GM19463 (cell line): ENCODE measurements at regions not wholly inside any gene's neighbourhood (a gene's known extent, or its start where the extent isn't known, plus 50 kb on each side); places are given as distances from the start of the nearest gene placed in this dataset.
"Not testable (repeated sequence)": the region's sequence is repeated elsewhere in the genome, so short reads cannot be mapped to it uniquely, and the experiment has no call there.

ENCODE experiments used
- ATAC-seq: cut with Tn5 transposase; IDR thresholded peaks from one replicate; pipeline ENCODE4 v1.9.1; 2021; ENCODE audit warnings: mild to moderate bottlenecking, moderate library complexity; ENCODE audit not compliant: unreplicated experiment

DNA sequence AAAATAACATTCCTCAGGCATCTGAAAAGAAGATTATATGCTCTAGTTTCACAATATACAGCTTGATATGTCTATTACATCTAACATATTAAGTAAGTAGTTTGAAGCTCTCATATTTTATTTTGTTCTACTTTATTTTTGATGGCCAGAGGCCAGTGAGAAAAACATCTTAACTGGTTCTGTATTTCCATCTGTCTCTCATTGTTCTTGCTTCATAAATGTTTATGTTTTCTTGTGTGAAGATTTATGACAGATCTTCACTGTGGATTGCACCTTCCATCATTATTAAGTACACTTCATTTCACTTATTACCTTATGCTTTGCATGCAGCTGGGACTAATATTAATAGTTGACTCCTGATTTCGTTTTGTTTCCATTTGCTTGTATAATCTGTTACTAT lies 511.2 kb downstream of the TSN start:
- no peak for ATAC-seq

DNA sequence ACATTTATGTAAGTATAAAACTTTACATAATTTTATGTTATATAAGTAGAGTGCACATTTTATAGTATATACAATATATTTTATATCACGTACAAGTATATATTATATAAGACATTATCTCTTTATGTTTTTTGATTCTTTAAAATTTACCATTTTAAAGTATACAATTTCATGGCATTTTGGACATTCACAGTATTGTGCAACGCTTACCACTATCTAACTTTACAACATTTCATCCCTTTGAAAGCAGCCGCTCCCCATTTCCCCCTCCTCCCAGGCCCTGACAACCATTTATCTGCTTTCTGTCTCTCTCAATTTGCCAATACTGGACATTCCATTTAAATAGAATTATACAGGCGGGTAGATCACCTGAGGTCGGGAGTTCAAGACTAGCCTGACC lies 512.5 kb downstream of the TSN start:
- no peak for ATAC-seq

DNA sequence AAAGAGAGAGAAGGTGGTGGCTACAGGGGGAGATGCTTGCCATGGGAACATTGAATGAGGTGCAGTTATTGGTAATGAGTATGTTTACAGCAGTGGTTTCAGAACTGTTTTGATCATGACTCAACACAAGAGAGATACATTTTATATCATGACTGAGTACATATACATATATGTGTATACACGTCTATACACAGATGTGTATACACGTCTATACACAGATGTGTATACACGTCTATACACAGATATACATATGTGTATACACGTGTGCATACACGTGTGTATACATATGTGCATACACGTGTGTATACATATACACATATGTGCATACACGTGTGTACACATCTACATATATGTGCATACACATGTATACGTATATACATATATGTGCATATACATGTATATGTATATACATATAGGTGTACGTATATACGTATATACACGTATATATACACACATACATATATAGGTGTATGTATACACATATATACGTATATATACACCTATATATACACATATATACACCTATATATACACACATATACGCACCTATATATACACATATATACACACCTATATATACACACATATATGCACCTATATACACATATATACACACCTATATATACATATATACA lies 518.5 kb downstream of the TSN start:
- no peak for ATAC-seq

DNA sequence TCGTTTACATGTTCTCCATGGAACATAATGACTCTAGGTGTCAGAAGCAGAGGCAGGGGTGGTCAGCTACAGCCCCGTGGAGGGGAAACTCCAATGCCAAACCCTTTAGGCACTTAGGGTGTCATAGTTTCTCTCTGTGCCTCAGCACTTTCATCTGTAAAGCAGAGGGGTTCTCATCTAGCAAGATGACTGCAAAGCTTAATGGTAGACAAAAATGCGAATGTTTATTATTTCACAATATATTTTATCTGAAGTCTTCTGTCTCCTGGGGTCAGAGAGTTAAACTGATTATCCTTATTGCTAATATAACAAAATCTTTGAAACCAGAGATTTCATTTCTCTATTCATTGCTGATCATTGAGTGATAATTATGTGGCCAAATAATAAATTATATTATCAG lies 522.5 kb downstream of the TSN start:
- ATAC-seq = no peak

DNA sequence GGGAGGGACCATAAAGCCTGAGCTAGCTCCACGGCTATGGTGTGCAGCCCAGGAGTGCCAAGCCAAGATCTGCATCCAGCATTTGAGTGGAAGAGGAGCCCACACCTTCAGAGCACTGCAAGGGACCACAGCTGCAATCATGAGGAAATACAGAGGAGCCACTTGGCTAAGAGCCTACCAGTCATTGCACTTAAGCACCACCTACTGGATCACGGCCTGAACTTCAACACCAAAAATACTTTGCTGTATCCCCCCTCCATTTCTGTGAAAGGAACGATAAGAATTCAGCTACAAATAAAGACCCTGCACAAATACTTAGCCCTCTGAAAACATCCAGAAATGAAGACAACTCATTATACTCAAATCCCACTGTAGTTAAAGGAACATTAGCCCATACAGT lies 545.3 kb downstream of the TSN start:
- ATAC-seq = no peak

DNA sequence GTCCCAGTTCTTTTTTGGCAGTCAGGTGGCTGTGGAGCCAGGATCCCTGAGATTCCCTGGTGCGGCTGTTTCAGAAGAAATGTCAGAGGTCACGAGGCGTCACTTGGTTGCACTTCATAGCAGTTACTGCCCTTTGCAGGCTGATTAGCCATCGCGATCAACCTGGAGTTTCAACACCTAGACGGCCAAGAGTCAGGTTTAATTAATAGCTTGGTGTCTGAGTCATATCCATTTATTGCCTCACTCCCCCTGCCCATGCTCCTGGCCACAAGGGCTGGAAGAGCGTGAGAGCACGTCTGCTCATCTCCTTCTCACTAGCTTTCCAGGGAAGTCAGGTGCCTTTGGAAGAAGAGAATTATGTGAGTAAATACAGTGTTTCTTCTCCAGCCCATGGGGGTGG lies 552.3 kb downstream of the TSN start:
- no peak for ATAC-seq

DNA sequence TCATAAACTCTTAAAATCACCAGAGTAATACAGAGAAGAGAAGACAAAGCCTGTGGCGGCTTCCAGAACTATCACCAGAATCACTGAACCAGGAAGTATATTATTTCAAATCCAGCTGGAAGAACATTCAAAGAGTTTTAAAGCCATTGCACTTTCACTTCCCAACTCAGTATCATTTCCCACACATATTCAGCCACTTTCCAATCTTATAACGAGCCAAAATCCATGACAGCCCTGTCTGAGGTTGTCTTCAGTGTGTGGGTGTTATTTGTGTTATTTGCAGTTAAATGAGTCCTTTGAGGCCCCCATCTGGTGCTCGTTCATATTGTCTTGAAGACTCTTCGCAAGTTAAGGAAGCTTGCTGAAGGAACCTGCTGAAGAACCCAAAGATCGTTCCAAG lies 559.9 kb downstream of the TSN start:
- no peak for ATAC-seq

DNA sequence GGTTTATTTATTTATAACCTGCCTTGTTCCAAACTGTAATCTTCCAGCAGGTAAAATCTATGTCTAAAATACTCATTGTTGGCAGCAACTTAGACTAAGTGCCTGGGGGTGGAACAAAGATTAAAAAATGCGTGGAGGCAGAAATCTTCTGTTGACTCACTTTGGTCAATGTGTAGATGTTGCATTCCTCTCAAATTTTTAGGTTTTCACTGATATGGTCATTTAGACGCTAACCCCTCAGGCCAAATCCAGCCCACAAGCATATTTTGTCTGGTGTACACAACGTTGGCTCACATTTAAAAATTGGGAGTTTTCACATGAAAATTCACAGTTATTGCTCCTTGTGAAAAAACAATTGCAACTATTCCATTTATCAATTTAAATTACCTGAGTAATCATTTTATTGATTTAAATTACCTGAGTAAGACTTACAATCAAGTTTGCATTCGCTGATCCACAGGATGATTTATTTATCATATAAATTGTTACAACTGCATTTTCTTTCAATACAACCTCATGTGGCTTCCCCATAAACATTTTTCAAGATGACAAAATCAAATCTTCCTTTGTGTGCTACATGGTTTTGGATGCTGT lies 564.2 kb downstream of the TSN start:
- no peak for ATAC-seq

DNA sequence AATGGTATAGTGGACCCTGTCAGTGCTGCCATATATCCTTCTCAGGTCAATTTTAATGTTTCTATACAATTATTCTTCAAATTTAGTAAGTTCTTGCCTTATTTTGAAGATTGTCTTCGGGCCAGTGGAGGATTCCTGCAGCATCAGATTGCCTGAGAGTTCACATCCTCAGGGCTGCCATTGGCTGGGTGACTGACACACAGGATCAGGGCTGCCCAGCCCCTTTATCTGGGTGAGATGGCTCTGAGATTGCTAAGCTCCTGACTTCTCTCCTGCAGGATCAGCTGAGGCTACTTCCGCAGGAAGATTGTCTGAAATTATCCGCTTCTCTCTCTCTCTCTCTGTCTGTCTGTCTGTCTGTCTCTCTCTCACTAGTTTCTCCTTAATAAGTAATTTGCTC lies 567.4 kb downstream of the TSN start:
- no peak for ATAC-seq

DNA sequence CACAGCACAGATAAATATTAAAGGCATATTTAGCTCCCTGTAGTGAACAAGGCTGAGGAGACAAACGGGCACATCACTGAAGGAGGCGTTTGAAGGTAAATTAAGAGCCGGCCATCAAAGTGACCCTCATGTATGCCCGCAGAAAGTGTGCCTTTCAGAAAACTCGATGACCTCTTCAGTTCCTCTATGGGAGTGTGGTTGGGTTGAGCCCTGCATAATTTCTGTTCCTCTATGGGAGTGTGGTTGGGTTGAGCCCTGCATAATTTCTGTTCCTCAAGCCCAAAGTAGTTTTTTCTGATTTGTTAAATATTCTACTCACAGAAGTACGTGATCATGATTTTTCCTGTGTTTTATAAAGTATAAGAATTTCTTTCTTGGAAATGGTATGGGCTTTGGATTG lies 568.5 kb downstream of the TSN start:
- peak; percentile 91 for ATAC-seq

DNA sequence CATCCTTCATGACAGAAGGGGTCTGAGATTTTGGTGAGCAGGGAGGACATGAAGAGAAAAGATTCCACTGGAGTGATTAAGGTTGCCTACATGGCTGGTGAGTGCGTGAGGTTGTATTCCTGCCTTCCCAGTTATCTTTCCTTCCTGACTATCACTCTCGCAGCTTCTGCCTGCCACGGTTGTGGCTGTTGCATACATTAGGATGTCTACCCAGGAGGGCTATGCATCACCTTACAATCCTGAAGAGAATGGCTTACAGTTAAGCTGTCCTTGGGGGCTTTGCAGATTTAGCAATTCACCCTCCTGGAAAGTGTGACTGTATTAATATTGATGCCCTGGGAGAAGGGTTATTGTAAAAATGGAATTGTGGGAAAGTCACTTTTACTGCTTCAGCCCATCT lies 571.0 kb downstream of the TSN start:
- no peak for ATAC-seq

DNA sequence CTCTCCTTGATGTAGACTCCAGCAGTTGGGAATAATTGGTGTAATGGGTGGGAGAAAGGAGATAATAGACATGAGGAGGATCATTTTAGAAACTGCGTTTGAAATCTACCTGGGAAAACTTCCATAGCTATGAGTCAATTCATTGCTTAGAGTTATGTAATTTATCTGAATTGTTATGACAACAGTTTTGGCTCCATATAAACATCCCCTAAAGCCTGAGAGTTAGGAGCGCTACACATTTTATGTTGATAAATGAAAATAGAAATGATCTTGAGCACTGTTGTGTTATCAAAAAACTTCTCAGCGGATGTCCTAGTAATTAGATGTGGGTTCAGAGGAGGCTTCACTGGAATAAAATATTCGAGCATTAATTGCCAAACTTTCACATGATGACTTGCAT lies 573.4 kb downstream of the TSN start:
- ATAC-seq = no peak

DNA sequence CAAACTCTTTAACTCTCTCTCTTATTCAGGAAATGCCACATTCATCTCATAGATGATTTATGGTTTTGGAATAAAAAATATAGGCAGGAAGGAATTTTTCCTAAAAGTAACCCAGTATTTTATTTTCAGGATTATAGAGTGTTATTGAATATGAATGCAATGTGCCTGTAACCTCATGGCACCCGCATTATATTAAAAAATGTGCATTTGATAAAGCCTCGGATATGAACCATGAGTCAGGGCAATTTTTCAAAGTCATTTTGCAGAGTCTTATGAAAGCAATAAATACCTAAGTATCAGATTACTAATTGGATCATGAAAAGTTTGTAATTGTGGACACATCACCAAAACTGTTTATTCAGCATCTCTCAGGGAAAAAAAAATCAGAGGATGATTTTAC lies 573.8 kb downstream of the TSN start:
- no peak for ATAC-seq

DNA sequence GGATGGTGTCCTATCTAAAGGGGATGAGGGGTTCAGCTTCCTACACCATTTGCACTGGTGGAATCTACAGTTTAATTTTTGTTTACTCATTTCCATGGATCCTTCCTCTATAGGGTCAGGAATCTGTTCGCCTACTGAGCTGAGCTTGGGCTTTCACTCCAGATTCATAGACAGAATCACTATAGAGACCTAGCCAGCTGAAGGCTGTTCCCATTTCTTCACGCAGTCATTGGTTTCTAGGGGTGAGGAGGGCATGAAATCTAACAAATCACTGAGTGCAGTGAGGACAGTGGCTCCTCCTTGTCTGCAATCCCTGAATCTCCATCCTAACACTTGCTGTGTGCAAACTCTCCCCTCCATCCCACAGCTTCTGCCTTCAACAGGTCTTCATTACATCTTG lies 578.5 kb downstream of the TSN start:
- ATAC-seq = no peak

DNA sequence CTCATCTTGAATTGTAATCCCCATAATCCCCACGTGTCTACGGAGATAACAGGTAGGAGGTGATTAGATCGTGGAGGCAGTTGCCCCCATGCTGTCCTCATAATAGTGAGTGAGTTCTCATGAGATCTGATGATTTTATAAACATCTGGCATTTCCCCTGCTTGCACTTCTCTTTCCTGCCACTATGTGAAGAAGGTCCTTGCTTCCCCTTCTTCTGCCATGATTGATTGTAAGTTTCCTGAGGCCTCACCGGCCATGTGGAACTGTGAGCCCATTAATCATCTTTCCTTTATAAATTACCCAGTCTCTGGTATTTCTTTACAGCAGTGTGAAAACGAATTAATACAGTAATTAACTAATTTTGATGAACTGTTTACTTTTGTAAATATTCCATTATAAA lies 582.5 kb downstream of the TSN start:
- no peak for ATAC-seq

DNA sequence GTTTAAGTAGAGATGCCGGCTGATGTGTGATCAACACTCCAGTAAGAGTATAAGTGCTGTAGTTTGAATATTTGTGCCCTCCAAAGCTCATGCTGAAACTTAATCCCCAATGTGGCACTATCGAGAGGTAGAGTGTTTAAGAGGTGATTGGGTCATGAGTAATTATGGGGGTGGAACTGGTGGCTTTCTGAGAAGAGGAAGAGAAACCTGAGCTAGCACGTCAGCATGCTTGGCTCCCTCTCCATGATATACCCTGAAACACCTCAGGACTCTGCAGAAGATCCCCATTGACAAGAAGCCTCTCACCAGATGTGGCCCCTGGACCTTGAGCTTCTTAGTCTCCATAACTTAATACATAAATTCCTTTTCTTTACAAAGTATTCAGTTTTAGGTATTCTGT lies 584.8 kb downstream of the TSN start:
- ATAC-seq = peak; percentile 94

DNA sequence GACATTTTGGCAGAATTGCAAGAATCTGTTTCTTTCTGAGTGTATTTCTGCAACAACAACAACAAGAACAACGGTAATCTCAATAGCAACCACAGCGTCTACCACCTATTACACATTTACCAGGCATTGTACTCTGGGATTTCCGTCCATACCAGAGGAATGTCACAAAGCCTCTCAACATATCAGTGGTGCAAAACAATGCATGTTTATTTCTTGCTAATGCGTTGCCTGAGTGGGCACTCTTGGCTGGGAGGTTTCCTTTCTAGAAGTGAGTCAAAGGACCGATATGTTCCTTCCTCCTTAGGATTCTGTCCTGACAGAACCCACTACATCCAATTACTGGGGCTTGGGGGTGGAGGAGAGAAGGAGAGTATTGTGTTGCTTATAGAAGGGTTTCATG lies 585.6 kb downstream of the TSN start:
- ATAC-seq = peak; percentile 53

DNA sequence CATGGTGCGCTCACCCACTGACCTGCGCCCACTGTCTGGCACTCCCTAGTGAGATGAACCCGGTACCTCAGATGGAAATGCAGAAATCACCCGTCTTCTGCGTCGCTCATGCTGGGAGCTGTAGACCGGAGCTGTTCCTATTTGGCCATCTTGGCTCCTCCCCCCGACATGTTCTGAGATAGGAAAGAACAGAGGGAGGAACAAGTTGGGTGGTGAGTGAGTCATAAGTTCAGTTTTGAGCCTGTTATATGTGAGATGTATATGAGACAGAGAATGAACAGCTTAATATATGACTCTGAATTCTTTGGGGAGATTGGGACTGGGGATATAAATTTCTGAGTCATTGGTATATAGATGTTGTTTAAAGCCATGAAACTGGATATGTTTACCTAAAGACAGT lies 596.7 kb downstream of the TSN start:
- not testable (repeated sequence) for ATAC-seq

DNA sequence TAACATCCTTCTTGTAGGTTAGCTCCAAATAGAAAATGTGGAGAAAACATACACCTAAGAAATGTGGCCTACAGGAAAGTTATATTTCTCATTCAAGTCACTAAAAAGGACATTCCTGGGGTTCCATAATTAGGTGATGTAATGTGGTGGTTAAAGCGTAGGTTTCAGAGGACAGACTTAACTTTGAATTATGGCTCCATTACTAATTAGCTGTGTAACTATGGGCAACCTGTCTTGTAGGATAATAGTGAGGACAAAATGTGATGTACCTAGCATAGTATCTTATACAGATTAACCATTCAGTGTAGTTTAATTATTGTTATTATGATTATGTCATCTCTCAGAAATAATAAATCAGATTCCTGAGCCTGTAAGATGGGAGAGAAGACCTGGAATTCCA lies 602.5 kb downstream of the TSN start:
- ATAC-seq = no peak

DNA sequence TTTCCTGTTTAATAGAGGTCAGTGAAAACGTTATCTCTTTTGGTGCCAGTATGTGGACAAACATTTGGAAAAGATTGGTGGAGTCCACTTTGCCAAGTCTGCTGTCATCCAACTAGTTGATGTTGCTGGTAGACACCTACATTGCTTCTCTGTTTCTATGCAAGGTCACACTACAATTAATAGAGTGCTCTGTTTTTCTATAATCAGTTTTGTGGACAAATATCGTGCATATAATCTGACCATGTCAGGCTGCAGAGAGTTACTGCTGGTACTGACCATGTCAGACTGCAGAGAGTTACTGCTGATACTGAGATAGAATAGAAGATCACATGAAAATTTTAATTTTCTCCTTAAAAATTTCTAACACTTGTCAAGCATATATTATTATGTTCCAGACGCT lies 603.3 kb downstream of the TSN start:
- no peak for ATAC-seq

DNA sequence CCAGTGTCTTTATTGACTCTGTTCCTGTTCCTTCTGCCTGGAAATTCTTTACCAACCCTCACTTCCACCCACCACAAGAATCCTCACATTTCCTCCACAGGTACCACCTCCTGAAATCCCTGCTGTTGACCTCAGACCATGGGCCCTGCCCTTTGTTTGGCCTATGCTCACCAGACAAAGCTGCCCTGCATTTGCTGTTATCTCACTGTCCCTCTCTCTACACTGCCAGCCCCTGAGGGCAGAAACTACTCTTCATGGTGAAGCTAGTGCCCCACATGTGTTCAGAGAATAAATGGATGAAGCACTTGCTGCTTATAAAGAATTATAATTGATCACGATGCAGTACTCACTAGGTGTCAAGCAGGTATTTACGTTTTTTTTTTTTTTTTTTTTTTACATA lies 608.4 kb downstream of the TSN start:
- no peak for ATAC-seq

DNA sequence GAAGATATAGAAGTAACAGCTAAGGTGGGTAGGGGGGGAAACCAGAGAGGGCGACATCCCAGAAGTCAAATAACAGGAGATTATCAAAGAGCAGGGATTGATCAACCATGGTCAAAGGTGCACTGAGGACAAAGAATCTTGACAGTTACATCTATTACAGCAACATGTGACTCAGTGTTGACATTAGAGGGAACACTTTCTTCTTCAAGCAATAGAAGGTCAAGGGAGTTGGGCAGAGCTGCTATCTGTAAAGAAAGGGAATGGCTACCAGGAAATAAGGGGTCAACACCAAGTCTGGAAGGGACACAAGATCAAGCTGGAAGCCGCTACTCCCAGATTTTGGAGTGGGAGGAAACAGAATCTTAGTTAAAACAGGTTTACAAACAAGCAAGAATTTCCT lies 611.0 kb downstream of the TSN start:
- ATAC-seq = no peak

DNA sequence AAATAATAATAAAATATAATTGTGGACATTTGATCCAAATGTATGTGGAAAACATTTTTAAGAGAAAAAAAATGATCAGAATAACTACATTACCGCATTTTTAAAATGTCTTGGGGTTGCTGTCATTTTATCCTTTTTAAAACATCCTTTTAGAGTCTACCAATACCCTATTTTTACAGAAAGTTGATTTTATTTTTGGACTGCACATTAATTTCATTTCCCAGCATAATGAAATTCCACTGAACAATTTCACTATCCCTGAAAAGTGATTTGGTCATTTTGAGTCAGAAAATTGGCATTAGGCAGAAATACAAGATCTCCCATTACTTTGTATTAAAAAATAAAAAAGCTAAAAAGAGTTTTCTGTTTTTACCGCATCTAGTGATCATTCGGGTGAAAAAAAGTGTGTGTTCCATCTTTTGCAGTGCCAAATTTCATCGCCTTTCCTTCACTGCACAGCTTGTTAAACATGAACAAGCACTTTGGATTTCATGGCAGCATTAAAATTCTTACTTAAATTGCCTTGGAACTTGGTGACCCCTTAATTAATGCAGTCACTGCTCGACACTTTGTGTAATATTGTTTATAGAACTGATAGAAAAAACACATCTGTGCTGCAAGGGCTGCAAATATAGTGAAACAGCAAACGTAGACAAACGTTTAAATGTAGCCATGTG lies 611.7 kb downstream of the TSN start:
- no peak for ATAC-seq
